Activated T-cell treated with anti-CD3 and anti-CD28 coated beads, Interleukin-2, amount 50 U/mL, for 4 hours (primary cell): ENCODE measurements at regions not wholly inside any gene's neighbourhood (a gene's known extent, or its start where the extent isn't known, plus 50 kb on each side); places are given as distances from the start of the nearest gene placed in this dataset.
"Not testable (repeated sequence)": the region's sequence is repeated elsewhere in the genome, so short reads cannot be mapped to it uniquely, and the experiment has no call there.

Experiments used
- ATAC-seq, 2 donors: fragments of 200-7000 bp; cut with Tn5 transposase; one replicate each; pipeline ENCODE4 v1.10.0; 2021
- DNase-seq: peaks from one replicate; pipeline ENCODE4 v3.0.0-alpha.2; 2020
- H3K27me3 Mint-ChIP-seq: one replicate; pipeline ENCODE4 v1.8.0; 2021; ENCODE audit warnings: low read depth, mixed read lengths
- H3K36me3 Mint-ChIP-seq: one replicate; pipeline ENCODE4 v1.8.0; 2022; ENCODE audit warnings: mixed read lengths; ENCODE audit not compliant: insufficient read depth
- H3K4me1 Mint-ChIP-seq: one replicate; pipeline ENCODE4 v1.8.0; 2021; ENCODE audit warnings: low read depth, mixed read lengths
- H3K4me3 Mint-ChIP-seq: one replicate; pipeline ENCODE4 v1.8.0; 2021; ENCODE audit warnings: mild to moderate bottlenecking, moderate library complexity, mixed read lengths
- H3K9me3 Mint-ChIP-seq: one replicate; pipeline ENCODE4 v1.8.0; 2021; ENCODE audit warnings: mixed read lengths

DNA sequence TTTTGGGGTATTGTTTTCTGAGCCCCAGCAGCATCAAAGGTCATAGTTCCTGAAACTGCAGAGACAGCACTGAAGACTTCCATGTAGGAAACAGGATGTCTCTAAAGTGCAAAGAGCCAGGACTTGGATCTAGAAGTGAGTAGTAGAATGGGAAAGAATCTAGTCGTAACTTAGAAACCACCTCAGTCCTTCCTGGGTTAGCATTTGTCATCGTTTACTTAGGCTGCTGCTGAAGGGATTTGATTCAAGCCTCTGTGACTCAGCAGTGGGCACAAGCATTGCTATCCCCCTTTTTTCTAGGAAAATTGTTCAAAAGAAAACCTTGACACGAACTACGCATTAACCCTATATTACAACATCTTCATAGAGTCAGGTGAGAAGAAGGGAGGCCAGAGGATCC, 109.1 kb downstream of the FAM72C start:
- not testable (repeated sequence) for H3K27me3 Mint-ChIP-seq, ATAC-seq, H3K4me1 Mint-ChIP-seq, DNase-seq, H3K36me3 Mint-ChIP-seq, H3K4me3 Mint-ChIP-seq, H3K9me3 Mint-ChIP-seq

GRCh38 chr1:143861306-143861705, 110.5 kb downstream of the FAM72C start:
- H3K9me3 Mint-ChIP-seq = not testable (repeated sequence)

GRCh38 chr1:143855867-143856266, 115.9 kb downstream of the FAM72C start:
- not testable (repeated sequence) for H3K4me1 Mint-ChIP-seq, H3K27me3 Mint-ChIP-seq, DNase-seq, H3K9me3 Mint-ChIP-seq, H3K4me3 Mint-ChIP-seq, H3K36me3 Mint-ChIP-seq, ATAC-seq

More at GRCh38 chr1:143861306-143861705, 110.5 kb downstream of the FAM72C start:
- H3K4me3 Mint-ChIP-seq, DNase-seq, H3K36me3 Mint-ChIP-seq, H3K4me1 Mint-ChIP-seq, H3K27me3 Mint-ChIP-seq, ATAC-seq: not testable (repeated sequence)

GRCh38 chr1:143854069-143854468, 117.7 kb downstream of the FAM72C start:
- H3K36me3 Mint-ChIP-seq, H3K4me3 Mint-ChIP-seq, ATAC-seq, H3K4me1 Mint-ChIP-seq, DNase-seq, H3K9me3 Mint-ChIP-seq, H3K27me3 Mint-ChIP-seq: not testable (repeated sequence)

GRCh38 chr1:143850637-143851036, 121.1 kb downstream of the FAM72C start:
- not testable (repeated sequence) for H3K36me3 Mint-ChIP-seq, H3K4me3 Mint-ChIP-seq, DNase-seq, H3K4me1 Mint-ChIP-seq, H3K9me3 Mint-ChIP-seq, H3K27me3 Mint-ChIP-seq, ATAC-seq

GRCh38 chr1:143848859-143849258, 122.9 kb downstream of the FAM72C start:
- H3K36me3 Mint-ChIP-seq, H3K27me3 Mint-ChIP-seq, H3K4me3 Mint-ChIP-seq, ATAC-seq, H3K9me3 Mint-ChIP-seq, DNase-seq, H3K4me1 Mint-ChIP-seq: not testable (repeated sequence)

- not testable (repeated sequence) for H3K4me3 Mint-ChIP-seq, ATAC-seq, H3K4me1 Mint-ChIP-seq, H3K9me3 Mint-ChIP-seq, H3K36me3 Mint-ChIP-seq, DNase-seq
- H3K27me3 Mint-ChIP-seq = peaks cover 12% of the 10 kb centered on the region
Observed at GRCh38 chr1:143845193-143845592, 126.6 kb downstream of the FAM72C start.

DNA sequence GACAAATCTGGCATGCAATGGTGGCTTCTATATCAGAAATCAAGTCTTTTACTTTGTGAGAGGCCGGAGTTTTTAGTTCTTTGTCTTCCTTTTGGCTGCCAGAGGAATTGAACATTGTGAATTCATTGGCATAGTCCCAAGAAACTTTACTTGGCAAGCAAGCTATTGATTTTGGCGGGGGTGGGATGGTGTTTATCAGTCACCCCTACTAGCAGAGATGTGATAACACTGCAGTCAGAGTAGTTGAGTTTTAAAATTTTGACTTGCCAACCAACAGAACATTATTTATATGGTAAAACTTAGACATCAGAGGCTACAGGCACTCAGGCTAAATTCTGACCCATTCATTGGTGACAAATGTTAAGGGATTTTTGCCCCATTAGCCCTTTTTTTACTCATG, 129.7 kb downstream of the FAM72C start:
- not testable (repeated sequence) for H3K9me3 Mint-ChIP-seq, DNase-seq, H3K4me1 Mint-ChIP-seq, ATAC-seq, H3K4me3 Mint-ChIP-seq, H3K36me3 Mint-ChIP-seq
- H3K27me3 Mint-ChIP-seq = peaks cover 27% of the 10 kb centered on the region

DNA sequence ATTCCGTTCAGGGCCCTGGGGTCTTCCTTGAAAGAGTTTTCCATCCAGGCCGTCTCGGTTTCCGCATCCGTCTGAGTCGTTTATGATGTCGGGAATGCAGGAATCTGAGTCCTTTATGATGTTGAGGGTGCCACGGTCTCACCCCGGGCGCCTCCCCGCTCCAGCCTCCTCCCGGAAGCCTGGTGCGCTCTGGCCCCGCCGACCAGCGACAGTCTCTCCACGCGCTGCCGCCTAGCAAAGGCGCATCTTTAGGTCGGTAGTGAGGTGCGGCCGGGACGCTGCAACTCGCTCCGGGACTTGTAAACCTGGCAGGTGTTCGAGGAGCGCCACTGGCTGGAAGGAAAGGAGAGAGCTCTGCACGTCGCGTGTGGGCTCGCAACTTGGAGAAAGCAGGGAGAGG, 132.6 kb downstream of the FAM72C start:
- not testable (repeated sequence) for H3K9me3 Mint-ChIP-seq, DNase-seq, H3K36me3 Mint-ChIP-seq, H3K4me1 Mint-ChIP-seq, H3K4me3 Mint-ChIP-seq
- peak; percentile 63 to 65 for ATAC-seq
- H3K27me3 Mint-ChIP-seq = peaks cover 22% of the 10 kb centered on the region

DNA sequence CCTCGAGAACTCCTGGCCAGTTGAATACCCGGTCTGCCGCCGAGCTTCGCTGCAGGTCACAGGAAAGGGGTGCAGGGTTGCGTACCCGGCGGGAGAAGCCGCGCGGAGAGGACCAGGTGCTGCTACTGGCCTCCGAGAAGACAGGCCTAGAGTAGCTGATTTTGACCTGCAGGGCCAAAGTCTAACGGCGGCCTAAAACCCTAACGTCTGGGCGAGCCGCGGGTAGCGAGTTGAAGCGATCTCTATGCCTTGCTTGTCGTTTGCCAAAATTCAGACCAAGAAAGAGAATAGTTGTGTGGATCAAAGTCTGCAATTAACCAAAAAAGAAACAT, 133.2 kb downstream of the FAM72C start:
- H3K27me3 Mint-ChIP-seq = peaks cover 22% of the 10 kb centered on the region
- ATAC-seq, DNase-seq, H3K4me3 Mint-ChIP-seq, H3K36me3 Mint-ChIP-seq, H3K4me1 Mint-ChIP-seq, H3K9me3 Mint-ChIP-seq: not testable (repeated sequence)

GRCh38 chr1:143837924-143838597, 133.7 kb downstream of the FAM72C start:
- H3K4me3 Mint-ChIP-seq, DNase-seq: not testable (repeated sequence)
- peaks cover 22% of the 10 kb centered on the region for H3K27me3 Mint-ChIP-seq

GRCh38 chr1:143833376-143833775, 138.4 kb downstream of the FAM72C start:
- ATAC-seq, H3K9me3 Mint-ChIP-seq, DNase-seq: not testable (repeated sequence)

More at GRCh38 chr1:143837924-143838597, 133.7 kb downstream of the FAM72C start:
- not testable (repeated sequence) for H3K36me3 Mint-ChIP-seq, H3K4me1 Mint-ChIP-seq, ATAC-seq, H3K9me3 Mint-ChIP-seq

DNA sequence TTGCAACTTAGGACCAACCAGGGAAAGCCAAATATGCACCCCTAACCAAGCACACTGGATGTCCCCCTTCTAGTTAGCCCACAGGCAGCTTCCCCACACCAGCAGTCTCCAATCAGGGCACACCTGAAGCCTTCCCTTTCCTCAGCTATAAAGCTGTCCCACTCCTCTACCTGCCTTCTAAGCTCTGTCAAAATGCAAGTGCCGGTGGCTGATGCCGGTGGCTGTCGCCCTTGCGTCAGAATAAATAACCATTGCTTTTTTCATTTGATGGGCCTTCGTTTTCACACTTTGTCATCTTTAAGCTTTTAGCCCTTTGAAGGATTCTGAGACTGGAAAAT, 139.4 kb downstream of the FAM72C start:
- not testable (repeated sequence) for DNase-seq, H3K9me3 Mint-ChIP-seq, ATAC-seq, H3K36me3 Mint-ChIP-seq, H3K27me3 Mint-ChIP-seq, H3K4me1 Mint-ChIP-seq, H3K4me3 Mint-ChIP-seq

More at GRCh38 chr1:143833376-143833775, 138.4 kb downstream of the FAM72C start:
- peaks cover 13% of the 10 kb centered on the region for H3K27me3 Mint-ChIP-seq
- not testable (repeated sequence) for H3K4me3 Mint-ChIP-seq, H3K36me3 Mint-ChIP-seq, H3K4me1 Mint-ChIP-seq

DNA sequence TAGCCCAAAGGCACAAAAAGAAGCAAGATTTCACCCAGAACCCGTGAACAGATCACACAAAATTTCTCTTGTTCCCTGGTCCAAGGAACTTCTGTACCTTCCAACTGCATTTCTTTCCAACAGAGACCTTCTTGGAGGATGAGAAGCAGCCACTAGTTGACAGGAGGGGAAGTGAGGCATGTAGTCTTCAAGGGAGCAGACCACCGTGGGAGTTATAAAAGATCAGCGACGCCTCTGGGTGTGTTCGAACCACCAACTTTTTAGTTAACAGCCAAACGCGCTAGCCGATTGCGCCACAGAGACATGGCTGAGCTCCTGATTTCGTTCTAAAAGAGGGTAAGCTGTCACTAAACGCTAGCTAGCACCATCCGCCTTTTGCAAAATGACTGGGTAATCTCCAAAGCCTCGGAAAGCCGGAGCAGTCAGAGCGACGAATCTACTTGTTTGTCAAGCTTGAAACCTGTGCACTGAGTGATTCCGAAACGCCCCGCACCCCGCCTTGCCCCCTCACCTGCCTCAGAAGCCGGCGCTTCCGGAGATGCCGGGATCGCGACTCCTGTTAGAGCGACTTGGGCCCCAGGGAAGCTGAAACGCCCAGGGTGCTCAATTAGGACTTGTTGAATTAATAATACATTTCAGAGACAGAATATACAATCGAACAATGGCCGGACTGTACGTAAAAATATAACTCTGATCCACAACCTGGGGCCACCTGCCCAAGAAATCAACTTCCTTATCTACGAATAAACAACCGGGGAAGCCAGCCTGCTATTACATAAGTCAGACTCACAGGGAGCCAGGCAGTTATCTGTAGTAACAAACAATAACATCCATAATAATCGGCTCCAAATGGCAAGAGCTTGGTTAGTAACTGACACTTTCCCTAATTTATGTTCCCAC, 140.1 kb downstream of the FAM72C start:
- not testable (repeated sequence) for H3K36me3 Mint-ChIP-seq, H3K4me1 Mint-ChIP-seq, H3K9me3 Mint-ChIP-seq, H3K27me3 Mint-ChIP-seq, H3K4me3 Mint-ChIP-seq, DNase-seq
- peak; percentile 66 to 80 for ATAC-seq

GRCh38 chr1:143826162-143826561, 145.6 kb downstream of the FAM72C start:
- not testable (repeated sequence) for DNase-seq, H3K36me3 Mint-ChIP-seq, ATAC-seq, H3K9me3 Mint-ChIP-seq, H3K4me3 Mint-ChIP-seq, H3K27me3 Mint-ChIP-seq, H3K4me1 Mint-ChIP-seq
